Superior temporal gyrus (tissue), 1 donor: ENCODE measurements at regions not wholly inside any gene's neighbourhood (a gene's known extent, or its start where the extent isn't known, plus 50 kb on each side); places are given as distances from the start of the nearest gene placed in this dataset.

Source experiments
- DNase-seq: peaks from one replicate; pipeline ENCODE4 v3.0.0-alpha.2; 2016; ENCODE audit errors: extremely low spot score

GRCh38 chr2:209367075-209367747, 56.6 kb upstream of the MAP2 start:
- DNase-seq = no peak

- no peak for DNase-seq
Observed at GRCh38 chr2:209368406-209368805, 55.4 kb upstream of the MAP2 start.

- DNase-seq = no peak
Observed at GRCh38 chr2:209368914-209369313, 54.9 kb upstream of the MAP2 start.

GRCh38 chr2:209369656-209370055, 54.2 kb upstream of the MAP2 start:
- no peak for DNase-seq

- DNase-seq = no peak
Observed at GRCh38 chr2:209371407-209371806, 52.4 kb upstream of the MAP2 start.
